Mesothelial cell of epicardium (in vitro differentiated cells): ENCODE measurements at regions not wholly inside any gene's neighbourhood (a gene's known extent, or its start where the extent isn't known, plus 50 kb on each side); places are given as distances from the start of the nearest gene placed in this dataset.

Experiments used
- DNase-seq, 2 experiments: peaks; one replicate each; pipeline ENCODE4 v3.0.0; 2021; ENCODE audit warnings: low spot score in 2 of 2; ENCODE audit not compliant: unreplicated experiment in 2 of 2
- H3K27ac Mint-ChIP-seq: 2 replicates; pipeline ENCODE4 v1.8.0; 2021; ENCODE audit warnings: mixed read lengths
- H3K27me3 Mint-ChIP-seq: 2 replicates; pipeline ENCODE4 v1.8.0; 2021; ENCODE audit warnings: low read depth, mixed read lengths
- H3K36me3 Mint-ChIP-seq: 2 replicates; pipeline ENCODE4 v1.8.0; 2021; ENCODE audit warnings: mixed read lengths
- H3K4me1 Mint-ChIP-seq: 2 replicates; pipeline ENCODE4 v1.8.0; 2021; ENCODE audit warnings: mixed read lengths
- H3K4me3 Mint-ChIP-seq: 2 replicates; pipeline ENCODE4 v1.8.0; 2021; ENCODE audit warnings: mild to moderate bottlenecking, moderate library complexity, mixed read lengths
- H3K9me3 Mint-ChIP-seq: 2 replicates; pipeline ENCODE4 v1.8.0; 2021; ENCODE audit warnings: mixed read lengths
- CTCF ChIP-seq: fragments of 200-600 bp; sonication (generic); IDR thresholded peaks from one replicate; pipeline ENCODE4 v1.5.0; 2021; ENCODE audit warnings: antibody characterized with exemption; ENCODE audit not compliant: unreplicated experiment

- H3K4me1 Mint-ChIP-seq = peaks cover 8% of the 10 kb centered on the region
- DNase-seq = no peak
- H3K27ac Mint-ChIP-seq = no peak overlapping the region
- no peak overlapping the region for H3K4me3 Mint-ChIP-seq
- TF ChIP-seq CTCF = no peak
- no peaks in the 10 kb centered on the region for H3K9me3 Mint-ChIP-seq
- H3K36me3 Mint-ChIP-seq = no peaks in the 10 kb centered on the region
- no peaks in the 10 kb centered on the region for H3K27me3 Mint-ChIP-seq
Measured at GRCh38 chr7:125606671-125607070, 677.0 kb upstream of the POT1 start.

GRCh38 chr7:125605241-125605640 is 675.6 kb upstream of the POT1 start:
- no peak for TF ChIP-seq CTCF
- Mint-ChIP-seq H3K9me3 (no peaks in the 10 kb centered on the region), H3K4me3 (no peak overlapping the region), H3K4me1 (peaks cover 8% of the 10 kb centered on the region), H3K27me3 (no peaks in the 10 kb centered on the region), H3K36me3 (no peaks in the 10 kb centered on the region), H3K27ac (no peak overlapping the region)
- DNase-seq = no peak

- Mint-ChIP-seq H3K27me3 (no peaks in the 10 kb centered on the region), H3K27ac (no peak overlapping the region), H3K4me3 (no peak overlapping the region), H3K9me3 (no peaks in the 10 kb centered on the region), H3K36me3 (no peaks in the 10 kb centered on the region), H3K4me1 (peaks cover 8% of the 10 kb centered on the region)
- no peak for DNase-seq
- no peak for TF ChIP-seq CTCF
Measured at GRCh38 chr7:125602441-125602840, 672.8 kb upstream of the POT1 start.

GRCh38 chr7:125599387-125599786 is 669.8 kb upstream of the POT1 start:
- no peak overlapping the region for H3K4me3 Mint-ChIP-seq
- no peaks in the 10 kb centered on the region for H3K9me3 Mint-ChIP-seq
- no peak for TF ChIP-seq CTCF
- no peaks in the 10 kb centered on the region for H3K36me3 Mint-ChIP-seq
- no peak for DNase-seq
- peaks cover 8% of the 10 kb centered on the region for H3K4me1 Mint-ChIP-seq
- H3K27ac Mint-ChIP-seq = no peak overlapping the region
- H3K27me3 Mint-ChIP-seq = no peaks in the 10 kb centered on the region

GRCh38 chr7:125592331-125592730 is 662.7 kb upstream of the POT1 start:
- H3K4me1 Mint-ChIP-seq = no peaks in the 10 kb centered on the region
- no peak for DNase-seq
- TF ChIP-seq CTCF = no peak
- no peak overlapping the region for H3K4me3 Mint-ChIP-seq
- no peaks in the 10 kb centered on the region for H3K27me3 Mint-ChIP-seq
- H3K36me3 Mint-ChIP-seq = no peaks in the 10 kb centered on the region
- H3K9me3 Mint-ChIP-seq = no peaks in the 10 kb centered on the region
- no peak overlapping the region for H3K27ac Mint-ChIP-seq

- DNase-seq = no peak
- Mint-ChIP-seq H3K36me3 (no peaks in the 10 kb centered on the region), H3K27ac (no peak overlapping the region), H3K27me3 (peaks cover 11% of the 10 kb centered on the region), H3K9me3 (peaks cover 12% of the 10 kb centered on the region), H3K4me3 (no peak overlapping the region), H3K4me1 (peaks cover 7% of the 10 kb centered on the region)
- no peak for TF ChIP-seq CTCF
Measured at GRCh38 chr7:125573126-125573525, 643.5 kb upstream of the POT1 start.
